H1 (cell line): ENCODE measurements at regions not wholly inside any gene's neighbourhood (a gene's known extent, or its start where the extent isn't known, plus 50 kb on each side); places are given as distances from the start of the nearest gene placed in this dataset.

Experiments used
- RFX5 ChIP-seq: IDR thresholded peaks from 2 replicates; pipeline ENCODE4 v1.6.1; 2011; ENCODE audit warnings: low read depth, low read length, improper control_type of control experiment, borderline replicate concordance
- USF2 ChIP-seq: IDR thresholded peaks from 2 replicates; pipeline ENCODE4 v1.6.1; 2011; ENCODE audit warnings: low read length, improper control_type of control experiment

- TF ChIP-seq USF2 (no peak), RFX5 (no peak)
These were observed 111.6 kb upstream of the NKX1-1 start (continued) for GRCh38 chr4:1517592-1518411.
